HG03066 (cell line): ENCODE measurements at regions not wholly inside any gene's neighbourhood (a gene's known extent, or its start where the extent isn't known, plus 50 kb on each side); places are given as distances from the start of the nearest gene placed in this dataset.

Experiments
- ATAC-seq: cut with Tn5 transposase; IDR thresholded peaks from one replicate; pipeline ENCODE4 v1.9.1; 2021; ENCODE audit warnings: low read depth; ENCODE audit not compliant: unreplicated experiment

DNA sequence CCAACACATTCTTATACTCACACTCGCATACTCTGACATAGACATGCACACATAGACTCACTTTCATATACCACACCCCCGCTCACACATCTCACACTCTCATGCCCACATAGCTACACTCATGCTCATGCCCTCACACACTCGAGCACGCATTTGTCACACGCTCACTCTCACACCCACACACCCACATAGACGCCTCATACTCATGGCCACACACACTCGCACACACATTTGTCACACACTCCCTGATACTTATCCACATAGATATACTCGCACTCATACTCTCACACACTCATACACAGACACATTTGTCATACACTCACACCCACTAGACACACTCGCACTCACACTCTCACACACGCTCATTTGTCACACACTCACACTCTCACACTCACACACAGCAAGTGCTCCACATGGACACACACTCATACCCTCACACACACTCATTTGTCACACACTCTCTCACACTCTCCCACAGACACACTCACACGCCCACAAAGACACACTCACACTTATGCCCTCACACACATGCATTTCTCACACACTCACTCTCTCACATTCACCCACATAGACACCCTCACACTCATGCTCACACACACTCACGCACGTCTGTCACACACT, 50.9 kb downstream of the TNP1 start:
- no peak for ATAC-seq

DNA sequence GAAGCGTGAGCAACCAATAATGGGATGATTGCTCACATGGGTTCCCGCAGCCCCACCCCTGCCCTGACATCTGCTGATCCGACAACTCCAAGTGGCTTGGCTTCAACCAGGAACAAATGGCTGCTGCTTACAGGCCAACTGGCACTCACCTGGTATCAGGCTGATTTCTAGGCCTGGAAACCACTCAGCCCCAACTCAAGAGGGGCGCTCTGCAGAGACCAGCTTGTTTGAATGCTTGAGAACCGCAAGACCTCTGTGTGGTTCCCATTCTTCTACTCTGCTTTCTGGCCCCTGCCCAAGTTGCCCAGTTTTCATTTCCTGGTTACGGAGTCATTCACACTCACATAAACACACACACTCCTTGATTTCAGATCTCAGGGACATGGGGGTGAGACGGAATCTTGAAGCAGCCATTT, 52.0 kb downstream of the TNP1 start:
- ATAC-seq = no peak

DNA sequence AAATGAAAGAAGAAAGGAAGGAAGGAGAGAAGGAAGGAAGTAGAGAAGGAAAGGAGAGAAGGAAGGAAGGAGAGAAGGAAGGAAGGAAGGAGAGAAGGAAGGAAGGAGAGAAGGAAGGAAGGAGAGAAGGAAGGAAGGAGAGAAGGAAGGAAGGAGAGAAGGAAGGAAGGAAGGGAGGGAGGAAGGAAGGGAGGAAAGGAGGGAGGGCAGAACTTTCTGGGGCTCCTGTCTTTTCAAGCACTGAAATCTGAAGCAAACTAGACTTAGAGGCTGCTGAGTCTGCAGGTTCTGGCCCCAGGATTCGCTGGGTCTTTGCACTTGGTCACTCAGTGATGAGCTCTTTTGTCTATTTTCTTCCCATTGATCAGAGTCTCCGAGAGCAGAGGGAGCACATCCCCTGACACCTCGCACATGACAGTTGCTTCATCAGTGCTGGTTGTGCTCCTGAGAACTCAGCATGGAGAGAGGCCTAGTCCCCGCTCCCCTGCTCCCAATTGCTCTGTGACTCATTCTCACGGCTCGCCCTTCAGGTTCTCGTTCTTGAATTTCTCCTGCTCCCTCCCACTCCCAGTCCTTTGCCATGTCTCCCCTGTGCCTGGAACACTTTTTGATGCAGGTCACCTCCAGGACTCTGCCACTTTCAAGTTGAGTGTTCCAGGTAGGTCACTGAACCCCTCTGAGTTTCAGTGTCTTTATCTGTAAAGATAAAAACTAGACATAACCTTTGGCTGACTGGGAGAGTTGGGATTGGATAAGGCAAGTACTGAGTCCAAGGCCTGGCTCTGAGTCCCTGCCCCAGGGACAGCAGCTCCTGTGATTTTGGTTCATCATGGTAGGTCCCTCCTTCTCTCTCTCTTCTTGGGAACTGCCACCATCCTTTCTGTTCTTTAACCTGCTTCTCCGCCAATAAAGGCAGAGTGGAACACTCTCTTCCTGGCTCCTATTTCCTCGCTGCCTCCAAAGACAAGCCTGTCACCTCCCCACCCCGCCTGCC, 55.2 kb downstream of the TNP1 start:
- ATAC-seq = no peak

DNA sequence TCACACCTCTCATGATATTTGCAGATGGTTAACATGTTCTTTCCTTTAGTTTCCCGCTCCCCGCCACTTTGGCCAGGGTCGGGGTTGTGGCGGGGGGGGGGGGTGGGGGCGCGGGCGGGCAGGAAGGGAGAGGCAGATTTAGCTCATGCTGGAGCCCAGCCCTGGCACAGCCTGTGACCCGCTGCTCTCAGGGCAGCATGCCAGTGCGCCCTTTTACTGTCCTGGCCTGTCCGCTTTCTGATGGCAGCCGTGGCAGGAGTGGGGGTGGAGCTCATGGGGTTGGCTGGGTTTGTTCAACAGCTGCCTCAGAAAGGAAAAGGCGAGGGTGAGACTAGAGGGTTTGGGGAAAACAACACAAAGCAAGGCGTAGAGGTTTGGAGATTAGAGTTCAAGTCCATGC, 56.1 kb downstream of the TNP1 start:
- no peak for ATAC-seq

DNA sequence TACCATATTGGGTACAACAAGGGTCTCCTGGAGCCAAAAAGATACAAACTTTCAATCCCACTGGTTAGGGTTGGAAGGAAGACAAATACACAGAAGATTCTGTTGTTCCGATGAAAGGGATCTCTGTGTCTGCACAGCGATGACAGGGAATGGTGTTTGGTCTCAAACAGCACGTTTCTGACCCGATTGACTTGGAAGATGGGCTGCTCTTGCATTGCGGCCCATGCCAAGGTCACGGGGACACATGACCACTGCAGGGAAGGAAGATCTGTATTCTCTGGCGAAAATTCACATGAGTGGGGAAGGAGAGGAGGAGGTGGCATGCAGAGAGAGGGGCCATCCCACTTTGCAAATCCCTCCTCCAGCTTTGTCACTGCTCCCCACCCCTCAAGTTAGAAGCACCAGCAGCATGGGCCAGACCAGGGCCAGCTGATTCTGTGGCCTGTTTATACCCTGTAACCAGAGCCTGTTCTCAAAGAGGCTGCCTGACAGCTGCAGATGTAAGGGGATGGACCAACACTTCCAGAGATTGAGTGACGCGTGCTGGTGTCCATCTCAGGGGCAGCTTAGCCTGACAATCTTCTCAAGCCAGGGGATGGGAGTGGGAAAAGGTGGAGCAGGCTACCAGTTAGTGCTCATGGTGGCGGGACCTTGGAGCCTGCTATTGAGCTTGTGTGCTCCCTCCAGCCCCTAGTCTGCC, 57.2 kb downstream of the TNP1 start:
- no peak for ATAC-seq

DNA sequence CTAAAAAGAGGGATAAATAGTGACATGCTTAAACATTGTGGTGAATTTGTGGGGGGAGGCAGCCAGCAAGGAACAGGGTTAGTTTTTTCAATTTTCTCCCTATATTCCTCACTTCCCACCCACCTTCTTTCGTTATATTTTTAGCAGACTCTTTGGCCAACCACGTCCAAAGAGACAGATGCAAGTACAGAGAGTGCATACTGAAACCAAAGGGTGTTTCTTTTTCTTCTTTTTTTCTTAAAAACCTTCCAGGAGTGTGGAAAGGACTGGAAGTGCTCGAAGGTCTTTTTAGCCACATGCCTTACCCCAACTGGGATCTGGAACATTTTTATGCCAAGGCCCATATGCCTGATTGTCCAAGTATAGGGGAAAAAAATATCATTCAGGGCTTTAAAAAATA, 59.0 kb downstream of the TNP1 start:
- no peak for ATAC-seq

DNA sequence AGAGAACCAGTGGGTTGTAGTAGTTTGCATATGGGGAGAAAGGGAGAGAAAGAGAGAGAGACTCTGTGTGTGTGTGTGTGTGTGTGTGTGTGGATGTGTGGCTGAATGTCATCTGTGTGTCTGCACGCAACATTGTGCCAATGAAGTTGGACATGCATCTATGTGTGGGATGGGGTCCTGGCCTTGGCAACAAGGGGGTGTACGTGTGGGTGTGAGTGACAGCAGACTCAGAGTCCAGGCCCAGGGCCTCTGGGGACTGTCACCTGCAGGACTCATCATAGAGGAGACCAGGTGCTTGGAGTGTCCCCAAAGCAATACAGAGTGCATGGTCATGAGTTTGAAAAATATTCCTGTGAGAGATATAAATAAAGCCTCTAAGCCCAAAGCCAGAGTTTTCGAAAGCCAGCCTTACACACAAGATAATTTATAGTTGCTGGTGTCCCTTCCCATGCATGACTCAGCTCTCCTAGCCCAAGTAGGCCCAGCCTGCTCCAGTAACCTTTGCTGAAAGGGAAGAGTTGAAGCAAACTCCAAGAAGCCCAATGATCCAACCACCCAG, 59.9 kb downstream of the TNP1 start:
- ATAC-seq = no peak

DNA sequence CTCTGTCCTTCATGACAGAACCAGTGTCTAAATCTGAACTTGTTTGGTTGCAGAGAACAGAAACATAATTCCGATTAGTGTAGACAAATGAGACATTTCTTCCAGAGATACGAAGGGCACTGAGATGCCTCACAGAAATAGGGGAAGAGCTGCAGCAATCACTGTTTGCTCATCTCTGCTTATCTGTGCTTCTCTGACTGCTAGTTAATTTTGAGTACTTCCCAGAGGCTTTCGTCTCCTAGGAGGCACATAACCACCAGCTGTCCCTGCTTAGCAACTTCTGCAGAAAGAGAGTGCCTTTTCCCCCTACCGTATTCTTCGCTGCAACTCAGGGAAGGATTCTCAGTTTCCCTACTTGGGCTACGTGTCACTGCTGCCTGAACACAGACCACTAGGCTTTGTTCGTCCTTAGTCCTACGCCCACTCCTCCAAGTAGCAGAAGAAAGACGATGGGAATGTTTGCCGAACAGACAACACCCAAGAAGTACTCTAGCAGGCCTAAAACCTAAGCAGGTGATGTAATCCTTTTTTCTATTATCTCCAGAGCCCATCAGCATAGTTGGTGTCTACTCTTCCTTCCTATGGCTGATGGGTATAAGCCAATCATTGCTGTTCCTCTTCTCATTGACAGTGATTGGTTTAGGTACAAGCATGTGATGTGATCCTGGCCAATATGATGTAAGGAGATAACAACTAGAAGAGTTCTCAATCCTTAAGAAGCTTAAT, 63.6 kb downstream of the TNP1 start:
- no peak for ATAC-seq

DNA sequence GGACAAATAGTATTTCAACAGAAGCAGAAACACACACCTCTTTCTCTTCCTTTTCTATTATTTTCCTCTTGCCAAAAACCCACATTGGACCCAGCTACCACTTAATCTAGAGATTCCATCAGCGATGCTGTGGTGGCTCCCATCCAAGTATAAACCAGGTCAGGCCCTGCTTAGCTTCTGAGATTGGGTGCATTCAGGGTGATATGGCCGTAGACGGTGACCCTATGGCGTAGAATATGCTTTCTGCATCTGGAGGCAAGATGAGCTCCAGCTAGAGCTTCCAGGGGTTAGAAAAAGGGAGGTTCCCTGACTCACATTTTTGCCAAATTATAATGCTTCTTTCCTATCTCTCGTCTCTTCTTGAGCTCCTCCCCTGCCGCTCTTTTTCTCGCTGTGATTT, 66.5 kb downstream of the TNP1 start:
- ATAC-seq = no peak

DNA sequence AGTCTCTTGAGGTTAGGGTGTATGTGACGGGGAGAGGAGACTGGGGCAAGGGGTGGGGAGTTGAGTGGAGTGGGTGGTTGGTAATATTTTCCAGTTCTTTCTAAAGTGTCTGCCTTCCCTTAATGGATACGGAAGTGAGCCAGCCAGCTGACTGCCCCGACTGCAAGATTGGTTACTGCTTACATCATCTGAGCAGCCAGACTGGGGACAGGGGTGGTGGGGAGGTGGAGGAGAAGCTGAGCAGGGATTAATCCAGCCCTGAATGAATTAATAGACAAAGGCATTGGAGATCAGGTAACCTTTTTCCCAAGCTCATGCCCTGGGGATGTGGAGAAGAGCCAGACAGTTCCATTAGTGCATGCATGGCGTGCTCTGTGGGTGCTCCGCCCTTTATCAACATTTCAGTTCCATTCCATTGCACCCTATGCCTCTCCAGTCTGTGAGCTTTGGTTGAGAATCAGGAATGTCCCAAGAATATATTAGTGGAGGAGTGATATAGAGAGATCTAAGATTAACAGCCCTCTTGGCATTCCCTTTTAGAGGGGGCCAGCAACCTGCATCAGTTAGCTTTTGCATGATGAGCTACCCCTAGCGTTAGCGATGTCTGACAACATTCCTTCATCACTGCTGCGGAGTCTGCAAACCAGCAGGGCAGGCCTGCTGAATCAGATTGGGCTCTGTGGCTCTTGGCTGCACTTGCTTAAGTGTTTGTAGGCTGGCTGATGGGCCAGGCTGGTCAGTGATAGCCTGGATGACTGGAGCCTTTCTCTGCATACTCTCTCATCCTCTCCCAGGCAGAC, 67.4 kb downstream of the TNP1 start:
- ATAC-seq = no peak

DNA sequence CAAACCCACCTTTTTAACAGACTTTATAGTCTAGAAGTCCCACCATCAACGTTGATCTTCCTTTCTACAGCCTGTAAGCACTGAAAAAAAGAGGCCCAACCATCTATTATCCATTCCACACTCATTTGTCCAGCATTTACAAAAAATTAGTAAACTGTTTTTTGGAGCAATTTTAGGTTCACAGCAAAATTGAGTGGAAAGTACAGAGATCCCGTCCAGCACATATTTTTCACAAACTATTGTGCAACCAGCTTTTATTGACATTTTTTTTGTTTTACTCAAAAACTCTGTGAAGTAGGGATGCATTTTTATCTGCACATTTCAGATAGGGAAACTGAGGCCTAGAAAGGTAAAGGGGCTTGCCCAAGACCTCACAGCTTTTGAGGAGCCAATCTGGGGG, 68.6 kb downstream of the TNP1 start:
- no peak for ATAC-seq

DNA sequence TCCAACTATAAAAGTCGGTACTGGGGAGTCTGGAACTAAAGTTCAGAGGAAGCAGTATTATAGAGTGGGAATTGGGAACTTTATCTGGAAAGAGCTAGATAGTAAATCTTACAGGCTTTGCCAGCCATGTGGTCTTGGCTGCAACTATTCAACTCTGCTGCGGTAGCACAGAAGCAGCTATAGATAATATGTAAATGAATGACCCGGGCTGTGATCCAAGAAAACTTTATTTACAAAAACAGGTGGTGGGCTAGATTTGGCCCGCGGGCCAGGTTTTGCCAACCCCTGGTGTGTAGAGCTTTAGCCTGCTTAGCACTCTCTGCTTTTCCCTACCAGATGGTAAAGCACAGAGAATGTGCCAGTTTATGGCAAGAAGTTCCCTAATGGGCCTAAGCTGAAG, 70.8 kb downstream of the TNP1 start:
- ATAC-seq = no peak

DNA sequence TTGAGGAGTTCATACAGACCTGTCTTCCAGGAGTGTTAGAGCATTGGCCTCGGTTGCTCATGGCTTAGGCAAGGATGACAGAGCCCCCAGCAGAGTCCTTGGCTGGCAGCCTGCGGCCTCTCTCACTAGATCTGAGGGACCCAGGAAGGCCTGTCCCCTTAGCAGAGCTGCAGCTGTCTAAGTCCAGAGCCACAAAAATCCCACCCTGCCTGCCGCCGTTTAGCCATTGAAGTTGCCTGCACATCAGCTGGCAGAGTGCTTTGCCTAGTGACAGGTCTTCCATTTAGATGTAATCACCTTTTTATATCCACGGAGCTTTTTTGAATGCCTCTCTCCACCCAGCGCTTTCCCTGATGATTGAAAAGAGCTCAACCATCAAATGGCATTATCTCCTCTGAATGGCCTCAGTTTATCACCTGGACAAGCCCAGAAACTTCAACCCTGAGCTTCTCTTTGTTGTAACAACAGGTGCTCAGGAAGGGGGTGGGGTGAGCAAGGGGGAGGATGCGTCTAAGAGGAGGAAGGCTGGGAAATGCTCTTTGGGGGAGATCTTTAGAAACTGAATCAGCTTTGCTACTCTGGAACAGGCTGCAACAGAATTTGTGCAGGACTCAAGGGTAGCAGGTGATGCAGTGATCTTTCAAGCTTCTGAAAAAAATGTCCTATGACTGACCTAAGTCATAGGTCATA, 71.9 kb downstream of the TNP1 start:
- no peak for ATAC-seq

DNA sequence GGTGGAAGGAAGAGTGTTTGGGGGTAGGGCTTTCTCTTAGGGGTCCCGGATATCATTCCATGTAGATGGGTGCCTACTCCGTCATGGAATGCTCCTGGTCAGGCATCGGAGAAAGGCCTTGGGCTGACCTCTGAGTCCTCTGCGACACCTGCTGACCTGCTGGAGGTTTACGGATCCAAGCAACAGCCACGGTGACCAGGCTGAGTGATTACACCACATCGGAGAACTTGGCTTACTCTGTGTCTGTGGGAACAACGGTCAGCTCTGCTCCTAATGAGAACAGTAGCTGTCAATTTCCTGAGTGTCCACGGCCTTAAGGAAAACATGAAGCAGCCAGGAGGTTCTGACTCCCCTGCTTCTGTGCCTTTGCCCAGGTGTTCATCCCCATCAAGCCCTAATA, 73.2 kb downstream of the TNP1 start:
- no peak for ATAC-seq

DNA sequence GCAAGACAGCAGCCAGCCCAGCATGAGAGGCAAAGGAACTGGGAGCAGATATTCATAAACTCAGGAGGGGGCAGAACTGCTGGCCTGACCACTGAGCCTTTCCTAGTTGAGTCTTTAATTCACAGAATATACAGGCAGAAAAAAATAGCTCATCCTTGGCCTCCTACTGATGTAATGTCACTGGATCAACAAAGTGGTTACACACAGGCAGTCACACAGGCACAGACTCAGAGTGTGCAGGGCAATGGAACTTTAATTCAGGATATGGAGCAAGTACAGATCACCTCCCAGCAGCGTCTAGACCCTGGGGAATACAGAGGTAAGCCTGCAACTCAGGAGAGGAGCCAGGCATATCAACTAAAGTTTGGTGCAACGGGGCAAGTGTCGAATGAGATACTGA, 75.4 kb downstream of the TNP1 start:
- ATAC-seq = no peak

DNA sequence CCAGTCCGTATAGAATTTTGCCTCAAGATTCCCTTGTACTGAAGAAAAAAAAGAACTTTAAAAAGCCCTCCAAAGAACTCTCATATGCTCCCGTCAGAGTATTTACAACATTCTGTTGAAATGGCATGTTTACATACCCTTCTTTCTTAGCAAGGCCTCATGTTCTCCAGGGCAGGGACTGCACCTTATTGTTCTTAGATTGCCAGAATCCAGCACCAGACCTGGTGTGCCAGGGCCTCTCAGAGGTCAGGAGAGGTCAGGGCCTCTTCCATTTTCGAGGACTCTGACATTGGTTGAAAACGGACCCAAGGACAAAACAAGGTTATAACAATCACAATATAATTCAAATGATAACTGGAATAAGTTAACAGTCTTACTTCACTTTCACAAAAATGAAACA, 78.2 kb downstream of the TNP1 start:
- ATAC-seq = no peak

DNA sequence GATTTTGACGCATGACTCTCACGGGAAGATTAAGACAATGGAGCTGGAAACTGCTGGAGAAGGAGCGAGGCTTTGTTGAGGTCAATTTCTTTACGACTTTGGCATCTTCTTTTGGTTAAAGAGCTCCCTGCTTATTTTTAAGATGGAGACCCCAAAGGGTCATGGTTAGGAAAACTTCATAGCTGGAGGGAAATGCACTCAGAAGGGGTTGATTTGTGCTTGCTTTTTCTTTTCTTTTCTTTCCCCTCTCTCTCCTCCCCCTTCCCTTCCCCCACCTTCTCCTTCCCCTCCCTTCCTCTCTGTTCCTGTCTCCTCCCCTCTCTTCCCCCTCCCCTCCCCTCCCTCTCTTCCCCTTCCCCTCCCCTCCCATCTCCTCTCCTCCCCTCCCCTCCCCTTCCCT, 79.0 kb downstream of the TNP1 start:
- no peak for ATAC-seq

DNA sequence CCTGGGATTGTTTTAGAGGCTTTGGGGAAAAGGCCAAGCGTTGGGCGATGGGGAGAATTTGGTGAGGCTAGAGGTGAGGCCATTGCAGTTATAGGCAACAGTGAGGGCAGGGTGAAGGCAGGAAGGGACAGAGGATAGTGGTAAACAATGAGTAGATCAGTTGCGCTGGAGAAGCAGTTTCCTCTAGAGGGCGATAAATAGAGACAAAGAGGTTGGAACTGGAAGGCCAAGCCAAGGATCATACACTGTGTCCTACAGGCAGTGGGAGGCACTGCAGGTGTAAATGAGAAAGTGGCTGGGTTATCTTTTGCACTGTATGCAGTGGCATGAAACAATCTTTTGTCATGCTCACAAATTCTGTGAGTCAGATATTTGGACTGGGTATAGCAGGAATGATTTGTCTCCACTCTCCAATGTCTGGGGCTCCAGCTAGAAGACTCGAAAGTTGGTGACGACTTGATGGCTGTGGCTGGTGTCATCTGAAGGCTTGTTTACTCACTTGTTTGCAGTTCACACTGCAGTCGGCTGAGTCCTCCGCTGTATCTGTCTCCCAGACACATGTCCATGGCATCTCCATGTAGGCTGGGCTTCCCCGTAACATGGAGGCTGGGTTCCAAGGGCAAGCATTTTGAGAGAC, 82.1 kb downstream of the TNP1 start:
- peak; percentile 98 for ATAC-seq
